Adrenal gland (tissue), 5 donors: ENCODE measurements at regions not wholly inside any gene's neighbourhood (a gene's known extent, or its start where the extent isn't known, plus 50 kb on each side); places are given as distances from the start of the nearest gene placed in this dataset.

Experiments
- POLR2A ChIP-seq, 2 donors: fragments of 450-650 bp; IDR thresholded peaks; one replicate each; pipeline ENCODE4 v1.6.1; 2017; ENCODE audit warnings: antibody characterized with exemption in 2 of 2, mild to moderate bottlenecking in 2 of 2, moderate library complexity in 1 of 2
- TF ChIP-seq, protein P1 (sequence below), 6 experiments: fragments of 450-650 bp in 4 of 6; fragments of 200-600 bp in 2 of 6; sonication (generic) in 1 of 6; IDR thresholded peaks; 1 replicate in 5 of 6; 2 replicates in 1 of 6; pipeline versions ENCODE4 v1.5.1 to v1.8.0; 2016 to 2021; ENCODE audit warnings: antibody characterized with exemption in 6 of 6, mild to moderate bottlenecking in 2 of 6, moderate library complexity in 1 of 6
- donor health status: DM: no; HTN: no; CAD: no.

DNA sequence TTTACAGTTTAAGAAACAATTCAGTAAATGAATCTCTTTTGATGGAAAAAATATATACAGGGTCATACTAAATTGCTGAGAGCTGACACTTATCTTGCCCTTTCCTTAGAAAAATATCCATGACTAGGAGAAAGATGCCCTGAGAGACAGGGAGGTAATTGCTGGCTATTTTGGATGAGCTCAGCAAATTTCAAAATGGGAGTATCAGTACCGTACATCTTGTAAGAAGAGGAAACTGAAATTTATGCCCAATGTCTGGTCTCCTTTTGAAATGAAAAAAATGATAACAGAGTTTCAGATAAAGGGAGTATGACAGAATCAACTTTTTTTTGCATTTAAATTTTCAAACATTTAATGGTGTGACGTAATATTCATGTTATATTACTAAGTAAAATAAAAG lies 415.8 kb upstream of the CDH10 start:
- TF ChIP-seq POLR2A (IDR thresholded peaks at IDR 0.05), result no peak
- TF ChIP-seq, protein P1, sequence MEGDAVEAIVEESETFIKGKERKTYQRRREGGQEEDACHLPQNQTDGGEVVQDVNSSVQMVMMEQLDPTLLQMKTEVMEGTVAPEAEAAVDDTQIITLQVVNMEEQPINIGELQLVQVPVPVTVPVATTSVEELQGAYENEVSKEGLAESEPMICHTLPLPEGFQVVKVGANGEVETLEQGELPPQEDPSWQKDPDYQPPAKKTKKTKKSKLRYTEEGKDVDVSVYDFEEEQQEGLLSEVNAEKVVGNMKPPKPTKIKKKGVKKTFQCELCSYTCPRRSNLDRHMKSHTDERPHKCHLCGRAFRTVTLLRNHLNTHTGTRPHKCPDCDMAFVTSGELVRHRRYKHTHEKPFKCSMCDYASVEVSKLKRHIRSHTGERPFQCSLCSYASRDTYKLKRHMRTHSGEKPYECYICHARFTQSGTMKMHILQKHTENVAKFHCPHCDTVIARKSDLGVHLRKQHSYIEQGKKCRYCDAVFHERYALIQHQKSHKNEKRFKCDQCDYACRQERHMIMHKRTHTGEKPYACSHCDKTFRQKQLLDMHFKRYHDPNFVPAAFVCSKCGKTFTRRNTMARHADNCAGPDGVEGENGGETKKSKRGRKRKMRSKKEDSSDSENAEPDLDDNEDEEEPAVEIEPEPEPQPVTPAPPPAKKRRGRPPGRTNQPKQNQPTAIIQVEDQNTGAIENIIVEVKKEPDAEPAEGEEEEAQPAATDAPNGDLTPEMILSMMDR (IDR thresholded peaks at IDR 0.05), result no peak
